WTC11 (cell line): ENCODE measurements at regions not wholly inside any gene's neighbourhood (a gene's known extent, or its start where the extent isn't known, plus 50 kb on each side); places are given as distances from the start of the nearest gene placed in this dataset.

ENCODE experiments used
- ATAC-seq: fragments of 200-7000 bp; cut with Tn5 transposase; 2 replicates; pipeline ENCODE4 v1.10.0; 2021; ENCODE audit warnings: mild to moderate bottlenecking, moderate library complexity
- CTCF ChIA-PET: fragments of 300-600 bp; sonication (Branson Sonifier 250); formaldehyde crosslinking; loops from one replicate; lab custom pipeline; 2021; ENCODE audit warnings: antibody characterized with exemption; lab: Charles Lee
- POLR2A ChIA-PET: fragments of 350-600 bp; sonication (Branson Sonifier 250); formaldehyde crosslinking; loops from one replicate; lab custom pipeline; 2021; ENCODE audit warnings: antibody characterized with exemption; lab: Charles Lee
- DNase-seq: peaks from one replicate; pipeline ENCODE4 v3.0.0; 2021; ENCODE audit warnings: low spot score
- H3K27ac Mint-ChIP-seq: 2 replicates; pipeline ENCODE4 v1.8.0; 2021; ENCODE audit warnings: mixed read lengths
- H3K27me3 Mint-ChIP-seq: 2 replicates; pipeline ENCODE4 v1.8.0; 2021; ENCODE audit warnings: low read depth, mild to moderate bottlenecking, moderate library complexity, mixed read lengths
- H3K36me3 Mint-ChIP-seq: 2 replicates; pipeline ENCODE4 v1.8.0; 2021; ENCODE audit warnings: mixed read lengths
- H3K4me1 Mint-ChIP-seq: 2 replicates; pipeline ENCODE4 v1.8.0; 2022; ENCODE audit warnings: mixed read lengths
- H3K4me3 Mint-ChIP-seq: 2 replicates; pipeline ENCODE4 v1.8.0; 2021; ENCODE audit warnings: mild to moderate bottlenecking, moderate library complexity, mixed read lengths
- H3K9me3 Mint-ChIP-seq: 2 replicates; pipeline ENCODE4 v1.8.0; 2021; ENCODE audit warnings: mixed read lengths
- ATF1 ChIP-seq: sonication (generic); formaldehyde crosslinking; IDR thresholded peaks from 2 replicates; pipeline ENCODE4 v1.8.1; 2023; ENCODE audit warnings: mild to moderate bottlenecking, moderate library complexity, missing genetic modification reagents
- CBFB ChIP-seq: sonication (generic); formaldehyde crosslinking; IDR thresholded peaks from 2 replicates; pipeline ENCODE4 v1.8.1; 2022; ENCODE audit warnings: mild to moderate bottlenecking, low read depth, missing genetic modification reagents
- ESRRA ChIP-seq: sonication (generic); formaldehyde crosslinking; IDR thresholded peaks from 2 replicates; pipeline ENCODE4 v1.8.1; 2022; ENCODE audit warnings: mild to moderate bottlenecking, missing genetic modification reagents, borderline replicate concordance
- RORB ChIP-seq: fragments of 250-450 bp; sonication (Bioruptor Pico); IDR thresholded peaks from 2 replicates; pipeline ENCODE4 v1.9.0; 2021; ENCODE audit warnings: mild to moderate bottlenecking
- TEAD1 ChIP-seq: sonication (generic); formaldehyde crosslinking; IDR thresholded peaks from 2 replicates; pipeline ENCODE4 v1.8.0; 2022; ENCODE audit warnings: mild to moderate bottlenecking, missing genetic modification reagents
- TF ChIP-seq, protein P1 (sequence below): fragments of 200-600 bp; IDR thresholded peaks from 2 replicates; pipeline ENCODE4 v1.8.0; 2022; ENCODE audit warnings: antibody characterized with exemption
- TF ChIP-seq, protein P2 (sequence below): sonication (generic); formaldehyde crosslinking; IDR thresholded peaks from 2 replicates; pipeline ENCODE4 v1.8.1; 2022; ENCODE audit warnings: low read depth, mild to moderate bottlenecking, moderate library complexity, missing genetic modification reagents, borderline replicate concordance
- TF ChIP-seq, protein P3 (sequence below): sonication (generic); formaldehyde crosslinking; IDR thresholded peaks from 2 replicates; pipeline ENCODE4 v1.8.1; 2023; ENCODE audit warnings: mild to moderate bottlenecking, missing genetic modification reagents, borderline replicate concordance
- TF ChIP-seq, protein P4 (sequence below): sonication (generic); formaldehyde crosslinking; IDR thresholded peaks from 2 replicates; pipeline ENCODE4 v1.8.1; 2022; ENCODE audit warnings: mild to moderate bottlenecking, moderate library complexity, missing genetic modification reagents
- TF ChIP-seq, protein P5 (sequence below): sonication (generic); formaldehyde crosslinking; IDR thresholded peaks from 2 replicates; pipeline ENCODE4 v1.8.1; 2022; ENCODE audit warnings: low read depth, missing genetic modification reagents, borderline replicate concordance
- TF ChIP-seq, protein P6 (sequence below): sonication (generic); formaldehyde crosslinking; IDR thresholded peaks from 2 replicates; pipeline ENCODE4 v1.8.1; 2023; ENCODE audit warnings: mild to moderate bottlenecking, moderate library complexity, missing genetic modification reagents

DNA sequence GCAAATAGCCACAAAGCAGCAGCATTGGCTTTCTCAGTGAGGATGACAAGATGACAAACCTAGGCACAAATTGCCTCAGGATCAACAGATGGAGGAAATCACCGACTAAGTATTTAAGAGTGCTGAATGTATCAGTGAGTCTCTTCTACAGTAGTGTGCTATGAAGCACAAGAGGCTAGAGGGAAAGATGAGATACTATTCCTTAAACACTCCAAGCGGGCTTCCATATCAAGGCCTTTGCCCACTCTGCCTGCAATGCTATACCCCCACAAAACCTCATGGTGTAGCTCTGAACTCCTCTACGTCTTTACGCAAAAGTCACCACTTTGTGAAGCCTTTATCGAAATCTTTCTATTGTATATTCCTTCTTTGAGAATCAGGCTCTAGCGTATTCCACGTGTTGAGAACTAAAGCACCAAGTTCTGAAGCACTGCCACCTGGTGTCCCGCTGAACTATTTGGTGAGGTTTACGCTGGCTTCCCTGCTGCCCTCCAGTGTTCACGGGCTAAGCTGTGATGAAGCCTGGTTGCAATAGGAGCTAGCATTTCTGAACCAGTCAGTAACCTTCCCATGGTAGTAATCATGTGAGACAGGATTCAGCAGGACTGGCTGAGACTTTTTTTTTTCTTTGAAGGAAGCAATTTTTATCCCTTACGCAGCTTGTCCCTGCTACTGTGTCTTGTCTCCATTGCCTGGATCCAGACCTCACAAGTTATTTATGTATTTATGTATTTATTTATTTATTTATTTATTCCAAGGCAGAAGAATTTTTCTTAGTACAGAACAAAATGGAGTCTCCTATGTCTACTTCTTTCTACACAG is 426.5 kb upstream of the OR4E1 start:
- Mint-ChIP-seq H3K36me3 (no peaks in the 10 kb centered on the region), H3K9me3 (no peaks in the 10 kb centered on the region), H3K4me1 (no peaks in the 10 kb centered on the region), H3K4me3 (no peak overlapping the region), H3K27ac (no peak overlapping the region), H3K27me3 (peaks cover 10% of the 10 kb centered on the region)
- ChIA-PET POLR2A (no interaction called here), CTCF (interaction anchor here (0.6 to 3.3 kb wide), 43 partner anchors 11 to 786 kb away, joined by 3 to 40 read pairs (median 4); no protein-coding TSS in a partner anchor)
- TF ChIP-seq, protein P1, sequence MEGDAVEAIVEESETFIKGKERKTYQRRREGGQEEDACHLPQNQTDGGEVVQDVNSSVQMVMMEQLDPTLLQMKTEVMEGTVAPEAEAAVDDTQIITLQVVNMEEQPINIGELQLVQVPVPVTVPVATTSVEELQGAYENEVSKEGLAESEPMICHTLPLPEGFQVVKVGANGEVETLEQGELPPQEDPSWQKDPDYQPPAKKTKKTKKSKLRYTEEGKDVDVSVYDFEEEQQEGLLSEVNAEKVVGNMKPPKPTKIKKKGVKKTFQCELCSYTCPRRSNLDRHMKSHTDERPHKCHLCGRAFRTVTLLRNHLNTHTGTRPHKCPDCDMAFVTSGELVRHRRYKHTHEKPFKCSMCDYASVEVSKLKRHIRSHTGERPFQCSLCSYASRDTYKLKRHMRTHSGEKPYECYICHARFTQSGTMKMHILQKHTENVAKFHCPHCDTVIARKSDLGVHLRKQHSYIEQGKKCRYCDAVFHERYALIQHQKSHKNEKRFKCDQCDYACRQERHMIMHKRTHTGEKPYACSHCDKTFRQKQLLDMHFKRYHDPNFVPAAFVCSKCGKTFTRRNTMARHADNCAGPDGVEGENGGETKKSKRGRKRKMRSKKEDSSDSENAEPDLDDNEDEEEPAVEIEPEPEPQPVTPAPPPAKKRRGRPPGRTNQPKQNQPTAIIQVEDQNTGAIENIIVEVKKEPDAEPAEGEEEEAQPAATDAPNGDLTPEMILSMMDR: 0 out of 2 replicates have a peak, but pooled peaks have one; percentile 16
- no peak for TF ChIP-seq RORB (CRISPR knock-in tag)
- ATAC-seq: peak; percentile 100
- DNase-seq: peak; percentile 75

DNA sequence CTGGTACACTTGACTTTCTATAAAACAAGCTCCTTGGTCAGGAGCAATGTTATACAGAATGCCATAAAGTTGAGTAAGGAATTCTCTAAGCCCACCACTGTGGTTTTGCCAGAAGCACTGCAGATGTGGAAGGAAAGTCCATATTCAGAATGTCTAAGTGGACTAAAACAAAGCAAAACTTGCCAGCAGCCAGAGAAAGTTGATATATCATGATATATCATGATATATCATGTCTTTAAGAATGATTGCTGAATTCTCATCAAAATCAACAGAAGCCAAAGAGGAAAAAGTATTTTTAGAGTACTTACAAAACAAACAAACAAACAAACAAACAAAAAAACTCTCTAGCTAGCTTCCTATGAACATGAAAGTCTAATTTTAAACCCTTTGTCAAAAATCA is 424.8 kb upstream of the OR4E1 start:
- H3K4me3 Mint-ChIP-seq: no peak overlapping the region
- no peaks in the 10 kb centered on the region for H3K9me3 Mint-ChIP-seq
- ChIA-PET POLR2A (no interaction called here), CTCF (interaction anchor here (0.9 to 1.4 kb wide), 8 partner anchors 9 to 181 kb away, joined by 3 to 6 read pairs (median 4); no protein-coding TSS in a partner anchor)
- H3K4me1 Mint-ChIP-seq: no peaks in the 10 kb centered on the region
- H3K36me3 Mint-ChIP-seq: no peaks in the 10 kb centered on the region
- TF ChIP-seq, protein P2, sequence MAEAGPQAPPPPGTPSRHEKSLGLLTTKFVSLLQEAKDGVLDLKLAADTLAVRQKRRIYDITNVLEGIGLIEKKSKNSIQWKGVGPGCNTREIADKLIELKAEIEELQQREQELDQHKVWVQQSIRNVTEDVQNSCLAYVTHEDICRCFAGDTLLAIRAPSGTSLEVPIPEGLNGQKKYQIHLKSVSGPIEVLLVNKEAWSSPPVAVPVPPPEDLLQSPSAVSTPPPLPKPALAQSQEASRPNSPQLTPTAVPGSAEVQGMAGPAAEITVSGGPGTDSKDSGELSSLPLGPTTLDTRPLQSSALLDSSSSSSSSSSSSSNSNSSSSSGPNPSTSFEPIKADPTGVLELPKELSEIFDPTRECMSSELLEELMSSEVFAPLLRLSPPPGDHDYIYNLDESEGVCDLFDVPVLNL (CRISPR knock-in tag): no peak
- no peak for TF ChIP-seq ESRRA (CRISPR knock-in tag)
- TF ChIP-seq, protein P3, sequence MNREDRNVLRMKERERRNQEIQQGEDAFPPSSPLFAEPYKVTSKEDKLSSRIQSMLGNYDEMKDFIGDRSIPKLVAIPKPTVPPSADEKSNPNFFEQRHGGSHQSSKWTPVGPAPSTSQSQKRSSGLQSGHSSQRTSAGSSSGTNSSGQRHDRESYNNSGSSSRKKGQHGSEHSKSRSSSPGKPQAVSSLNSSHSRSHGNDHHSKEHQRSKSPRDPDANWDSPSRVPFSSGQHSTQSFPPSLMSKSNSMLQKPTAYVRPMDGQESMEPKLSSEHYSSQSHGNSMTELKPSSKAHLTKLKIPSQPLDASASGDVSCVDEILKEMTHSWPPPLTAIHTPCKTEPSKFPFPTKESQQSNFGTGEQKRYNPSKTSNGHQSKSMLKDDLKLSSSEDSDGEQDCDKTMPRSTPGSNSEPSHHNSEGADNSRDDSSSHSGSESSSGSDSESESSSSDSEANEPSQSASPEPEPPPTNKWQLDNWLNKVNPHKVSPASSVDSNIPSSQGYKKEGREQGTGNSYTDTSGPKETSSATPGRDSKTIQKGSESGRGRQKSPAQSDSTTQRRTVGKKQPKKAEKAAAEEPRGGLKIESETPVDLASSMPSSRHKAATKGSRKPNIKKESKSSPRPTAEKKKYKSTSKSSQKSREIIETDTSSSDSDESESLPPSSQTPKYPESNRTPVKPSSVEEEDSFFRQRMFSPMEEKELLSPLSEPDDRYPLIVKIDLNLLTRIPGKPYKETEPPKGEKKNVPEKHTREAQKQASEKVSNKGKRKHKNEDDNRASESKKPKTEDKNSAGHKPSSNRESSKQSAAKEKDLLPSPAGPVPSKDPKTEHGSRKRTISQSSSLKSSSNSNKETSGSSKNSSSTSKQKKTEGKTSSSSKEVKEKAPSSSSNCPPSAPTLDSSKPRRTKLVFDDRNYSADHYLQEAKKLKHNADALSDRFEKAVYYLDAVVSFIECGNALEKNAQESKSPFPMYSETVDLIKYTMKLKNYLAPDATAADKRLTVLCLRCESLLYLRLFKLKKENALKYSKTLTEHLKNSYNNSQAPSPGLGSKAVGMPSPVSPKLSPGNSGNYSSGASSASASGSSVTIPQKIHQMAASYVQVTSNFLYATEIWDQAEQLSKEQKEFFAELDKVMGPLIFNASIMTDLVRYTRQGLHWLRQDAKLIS (CRISPR knock-in tag): no peak
- TF ChIP-seq ATF1 (CRISPR knock-in tag): no peak
- TF ChIP-seq, protein P4, sequence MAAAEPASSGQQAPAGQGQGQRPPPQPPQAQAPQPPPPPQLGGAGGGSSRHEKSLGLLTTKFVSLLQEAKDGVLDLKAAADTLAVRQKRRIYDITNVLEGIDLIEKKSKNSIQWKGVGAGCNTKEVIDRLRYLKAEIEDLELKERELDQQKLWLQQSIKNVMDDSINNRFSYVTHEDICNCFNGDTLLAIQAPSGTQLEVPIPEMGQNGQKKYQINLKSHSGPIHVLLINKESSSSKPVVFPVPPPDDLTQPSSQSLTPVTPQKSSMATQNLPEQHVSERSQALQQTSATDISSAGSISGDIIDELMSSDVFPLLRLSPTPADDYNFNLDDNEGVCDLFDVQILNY (CRISPR knock-in tag): no peak
- no peak for TF ChIP-seq CBFB (CRISPR knock-in tag)
- TF ChIP-seq, protein P1: no peak
- TF ChIP-seq TEAD1 (CRISPR knock-in tag): no peak
- TF ChIP-seq, protein P5, sequence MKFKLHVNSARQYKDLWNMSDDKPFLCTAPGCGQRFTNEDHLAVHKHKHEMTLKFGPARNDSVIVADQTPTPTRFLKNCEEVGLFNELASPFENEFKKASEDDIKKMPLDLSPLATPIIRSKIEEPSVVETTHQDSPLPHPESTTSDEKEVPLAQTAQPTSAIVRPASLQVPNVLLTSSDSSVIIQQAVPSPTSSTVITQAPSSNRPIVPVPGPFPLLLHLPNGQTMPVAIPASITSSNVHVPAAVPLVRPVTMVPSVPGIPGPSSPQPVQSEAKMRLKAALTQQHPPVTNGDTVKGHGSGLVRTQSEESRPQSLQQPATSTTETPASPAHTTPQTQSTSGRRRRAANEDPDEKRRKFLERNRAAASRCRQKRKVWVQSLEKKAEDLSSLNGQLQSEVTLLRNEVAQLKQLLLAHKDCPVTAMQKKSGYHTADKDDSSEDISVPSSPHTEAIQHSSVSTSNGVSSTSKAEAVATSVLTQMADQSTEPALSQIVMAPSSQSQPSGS (CRISPR knock-in tag): no peak
- TF ChIP-seq, protein P6, sequence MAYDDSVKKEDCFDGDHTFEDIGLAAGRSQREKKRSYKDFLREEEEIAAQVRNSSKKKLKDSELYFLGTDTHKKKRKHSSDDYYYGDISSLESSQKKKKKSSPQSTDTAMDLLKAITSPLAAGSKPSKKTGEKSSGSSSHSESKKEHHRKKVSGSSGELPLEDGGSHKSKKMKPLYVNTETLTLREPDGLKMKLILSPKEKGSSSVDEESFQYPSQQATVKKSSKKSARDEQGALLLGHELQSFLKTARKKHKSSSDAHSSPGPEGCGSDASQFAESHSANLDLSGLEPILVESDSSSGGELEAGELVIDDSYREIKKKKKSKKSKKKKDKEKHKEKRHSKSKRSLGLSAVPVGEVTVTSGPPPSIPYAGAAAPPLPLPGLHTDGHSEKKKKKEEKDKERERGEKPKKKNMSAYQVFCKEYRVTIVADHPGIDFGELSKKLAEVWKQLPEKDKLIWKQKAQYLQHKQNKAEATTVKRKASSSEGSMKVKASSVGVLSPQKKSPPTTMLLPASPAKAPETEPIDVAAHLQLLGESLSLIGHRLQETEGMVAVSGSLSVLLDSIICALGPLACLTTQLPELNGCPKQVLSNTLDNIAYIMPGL (CRISPR knock-in tag): no peak
- ATAC-seq: no peak
- DNase-seq: no peak
- H3K27ac Mint-ChIP-seq: no peak overlapping the region
- peaks cover 10% of the 10 kb centered on the region for H3K27me3 Mint-ChIP-seq
